ENCODE measurements at regions not wholly inside any gene's neighbourhood (a gene's known extent, or its start where the extent isn't known, plus 50 kb on each side); places are given as distances from the start of the nearest gene placed in this dataset.

- TF ChIP-seq, protein P1, sequence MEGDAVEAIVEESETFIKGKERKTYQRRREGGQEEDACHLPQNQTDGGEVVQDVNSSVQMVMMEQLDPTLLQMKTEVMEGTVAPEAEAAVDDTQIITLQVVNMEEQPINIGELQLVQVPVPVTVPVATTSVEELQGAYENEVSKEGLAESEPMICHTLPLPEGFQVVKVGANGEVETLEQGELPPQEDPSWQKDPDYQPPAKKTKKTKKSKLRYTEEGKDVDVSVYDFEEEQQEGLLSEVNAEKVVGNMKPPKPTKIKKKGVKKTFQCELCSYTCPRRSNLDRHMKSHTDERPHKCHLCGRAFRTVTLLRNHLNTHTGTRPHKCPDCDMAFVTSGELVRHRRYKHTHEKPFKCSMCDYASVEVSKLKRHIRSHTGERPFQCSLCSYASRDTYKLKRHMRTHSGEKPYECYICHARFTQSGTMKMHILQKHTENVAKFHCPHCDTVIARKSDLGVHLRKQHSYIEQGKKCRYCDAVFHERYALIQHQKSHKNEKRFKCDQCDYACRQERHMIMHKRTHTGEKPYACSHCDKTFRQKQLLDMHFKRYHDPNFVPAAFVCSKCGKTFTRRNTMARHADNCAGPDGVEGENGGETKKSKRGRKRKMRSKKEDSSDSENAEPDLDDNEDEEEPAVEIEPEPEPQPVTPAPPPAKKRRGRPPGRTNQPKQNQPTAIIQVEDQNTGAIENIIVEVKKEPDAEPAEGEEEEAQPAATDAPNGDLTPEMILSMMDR (IDR thresholded peaks at IDR 0.05), result no peak
These were observed 567.8 kb downstream of the IPMK start for GRCh38 chr10:57699944-57700343.

DNA sequence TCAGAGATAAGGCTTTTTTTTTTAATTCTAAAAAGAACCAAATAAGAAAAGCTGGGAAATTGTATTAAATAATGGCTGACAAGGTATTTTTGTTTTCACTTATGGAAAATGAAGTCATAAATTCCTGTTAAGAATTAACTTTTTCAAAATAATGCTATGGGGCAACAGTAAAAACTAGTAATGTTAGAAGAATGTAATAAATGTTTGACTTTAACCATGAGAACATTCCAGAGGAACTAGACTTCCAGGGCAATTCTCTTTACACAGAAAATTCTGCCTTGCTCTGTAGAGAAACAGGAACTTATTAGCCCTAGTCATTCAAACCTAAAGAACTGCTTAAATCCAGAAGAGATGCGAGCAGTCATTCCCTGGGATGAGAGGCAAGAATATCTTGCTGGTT is 571.1 kb downstream of the IPMK start:
- TF ChIP-seq, protein P1 (IDR thresholded peaks at IDR 0.05), result no peak
- no peak for DNase-seq (ENCODE audit: low spot score in 2 of 2)
- peak overlapping the region in 1 of 2 donors; percentile 56 for H3K27ac ChIP-seq
- intact Hi-C loops (cut with DNase I), result no loop called here
- no peak overlapping the region for H3K4me3 ChIP-seq
- no peaks in the 10 kb centered on the region for H3K27me3 ChIP-seq
- H3K4me1 ChIP-seq, result peaks cover 0 to 5% of the 10 kb centered on the region in 2 donors
- no peaks in the 10 kb centered on the region for H3K9me3 ChIP-seq
- H3K36me3 ChIP-seq, result no peaks in the 10 kb centered on the region

More at GRCh38 chr10:57699944-57700343, 567.8 kb downstream of the IPMK start:
- no peak for DNase-seq (ENCODE audit: low spot score in 2 of 2)
- Histone ChIP-seq H3K27ac (no peak overlapping the region), H3K4me1 (no peaks in the 10 kb centered on the region), H3K9me3 (no peaks in the 10 kb centered on the region), H3K4me3 (no peak overlapping the region), H3K27me3 (no peaks in the 10 kb centered on the region), H3K36me3 (no peaks in the 10 kb centered on the region)
- intact Hi-C loops (cut with DNase I), result no loop called here

DNA sequence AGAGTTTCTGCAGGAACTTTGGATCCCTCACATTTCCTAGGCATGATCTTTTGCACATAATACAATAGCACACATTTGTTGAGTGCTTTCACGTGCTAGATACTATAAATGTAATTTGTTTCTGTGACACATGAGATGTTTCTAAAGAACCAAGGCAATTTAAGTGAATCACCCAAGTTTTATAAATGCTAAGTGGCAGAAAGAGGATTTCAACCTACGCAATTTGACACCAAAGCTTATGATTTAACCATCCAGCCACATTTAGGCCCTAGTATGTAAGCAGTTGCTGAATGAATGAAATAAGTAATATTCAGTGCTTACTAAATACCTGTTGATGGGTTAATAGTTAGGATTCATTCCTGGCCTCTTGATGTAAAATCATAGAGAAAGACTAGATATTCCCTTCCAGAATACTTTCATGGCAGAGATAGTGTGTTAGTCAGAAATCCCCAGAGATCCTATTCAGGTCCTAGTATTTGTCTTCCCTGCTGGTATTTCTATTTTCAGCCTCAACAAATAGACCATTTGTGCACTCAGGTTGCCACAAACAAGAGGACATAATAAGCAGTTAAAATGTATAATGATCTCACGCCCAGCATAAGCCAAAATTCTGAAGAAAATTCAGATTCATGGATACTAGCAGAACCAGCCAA is 572.6 kb downstream of the IPMK start:
- Histone ChIP-seq H3K4me3 (no peak overlapping the region), H3K27me3 (no peaks in the 10 kb centered on the region), H3K27ac (no peak overlapping the region), H3K9me3 (no peaks in the 10 kb centered on the region), H3K36me3 (no peaks in the 10 kb centered on the region), H3K4me1 (peaks cover 0 to 5% of the 10 kb centered on the region in 2 donors)
- intact Hi-C loops (cut with DNase I), result no loop called here
- no peak for DNase-seq (ENCODE audit: low spot score in 2 of 2)
- TF ChIP-seq, protein P1 (IDR thresholded peaks at IDR 0.05), result no peak

GRCh38 chr10:57692255-57692980 is 575.3 kb downstream of the IPMK start:
- intact Hi-C loops (cut with DNase I), result no loop called here
- Histone ChIP-seq H3K27ac (no peak overlapping the region), H3K36me3 (no peaks in the 10 kb centered on the region), H3K9me3 (no peaks in the 10 kb centered on the region), H3K4me3 (no peak overlapping the region), H3K4me1 (peaks cover 0 to 5% of the 10 kb centered on the region in 2 donors), H3K27me3 (no peaks in the 10 kb centered on the region)
- no peak for DNase-seq (ENCODE audit: low spot score in 2 of 2)
- TF ChIP-seq, protein P1 (IDR thresholded peaks at IDR 0.05), result no peak

GRCh38 chr10:57689596-57690297 is 577.9 kb downstream of the IPMK start:
- no peak overlapping the region for H3K4me3 ChIP-seq
- no peaks in the 10 kb centered on the region for H3K27me3 ChIP-seq
- TF ChIP-seq, protein P1 (IDR thresholded peaks at IDR 0.05), result no peak
- no peaks in the 10 kb centered on the region for H3K36me3 ChIP-seq
- peaks cover 0 to 5% of the 10 kb centered on the region in 2 donors for H3K4me1 ChIP-seq
- DNase-seq (ENCODE audit: low spot score in 2 of 2), result no peak
- H3K27ac ChIP-seq, result no peak overlapping the region
- H3K9me3 ChIP-seq, result no peaks in the 10 kb centered on the region
- intact Hi-C loops (cut with DNase I), result no loop called here
